ENCODE measurements at regions not wholly inside any gene's neighbourhood (a gene's known extent, or its start where the extent isn't known, plus 50 kb on each side); places are given as distances from the start of the nearest gene placed in this dataset.

DNA sequence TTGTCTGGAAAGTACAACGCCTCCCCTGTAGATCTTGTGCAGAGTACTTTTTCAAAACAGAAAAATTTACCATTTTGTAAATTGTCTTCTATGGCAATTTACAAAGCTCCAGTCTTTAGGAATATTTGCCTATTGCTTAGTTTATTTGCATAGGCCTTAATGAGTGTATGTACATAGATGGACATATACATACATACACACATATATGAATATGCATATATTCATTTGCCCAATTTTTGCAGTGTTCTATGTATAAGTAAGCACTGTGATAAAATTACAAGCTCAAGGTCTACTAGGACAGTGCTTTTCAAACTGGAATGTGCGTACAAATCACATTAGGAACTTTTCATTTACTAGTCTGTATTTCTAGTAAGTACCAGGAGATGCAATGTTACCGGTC lies 301.3 kb upstream of the SMARCA2 start:
- TF ChIP-seq, protein P1, sequence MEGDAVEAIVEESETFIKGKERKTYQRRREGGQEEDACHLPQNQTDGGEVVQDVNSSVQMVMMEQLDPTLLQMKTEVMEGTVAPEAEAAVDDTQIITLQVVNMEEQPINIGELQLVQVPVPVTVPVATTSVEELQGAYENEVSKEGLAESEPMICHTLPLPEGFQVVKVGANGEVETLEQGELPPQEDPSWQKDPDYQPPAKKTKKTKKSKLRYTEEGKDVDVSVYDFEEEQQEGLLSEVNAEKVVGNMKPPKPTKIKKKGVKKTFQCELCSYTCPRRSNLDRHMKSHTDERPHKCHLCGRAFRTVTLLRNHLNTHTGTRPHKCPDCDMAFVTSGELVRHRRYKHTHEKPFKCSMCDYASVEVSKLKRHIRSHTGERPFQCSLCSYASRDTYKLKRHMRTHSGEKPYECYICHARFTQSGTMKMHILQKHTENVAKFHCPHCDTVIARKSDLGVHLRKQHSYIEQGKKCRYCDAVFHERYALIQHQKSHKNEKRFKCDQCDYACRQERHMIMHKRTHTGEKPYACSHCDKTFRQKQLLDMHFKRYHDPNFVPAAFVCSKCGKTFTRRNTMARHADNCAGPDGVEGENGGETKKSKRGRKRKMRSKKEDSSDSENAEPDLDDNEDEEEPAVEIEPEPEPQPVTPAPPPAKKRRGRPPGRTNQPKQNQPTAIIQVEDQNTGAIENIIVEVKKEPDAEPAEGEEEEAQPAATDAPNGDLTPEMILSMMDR (IDR thresholded peaks at IDR 0.05; ENCODE audit: control extremely low read depth, extremely low read depth, low read depth, missing control alignments), result no peak

DNA sequence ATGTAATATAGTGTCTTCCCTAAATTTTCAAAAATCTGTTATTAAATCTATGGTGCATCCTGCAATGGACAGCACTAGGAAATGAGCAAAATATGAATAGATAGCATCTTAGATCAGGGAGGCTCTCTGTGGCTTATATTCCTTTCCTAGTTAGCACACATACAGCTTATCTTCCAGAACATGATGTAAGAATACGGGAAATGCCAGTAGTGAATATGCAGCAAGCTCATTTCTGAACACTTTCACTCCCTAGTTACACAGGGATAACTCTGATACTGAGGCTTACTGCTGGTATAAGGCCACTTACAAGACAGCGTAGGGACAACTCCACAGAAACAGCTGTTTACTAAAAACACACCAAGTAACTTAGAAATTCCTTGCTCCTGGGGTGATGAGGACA lies 297.3 kb upstream of the SMARCA2 start:
- POLR2A ChIA-PET, result no interaction called here
- TF ChIP-seq, protein P1 (IDR thresholded peaks at IDR 0.05; ENCODE audit: control extremely low read depth, extremely low read depth, low read depth, missing control alignments), result no peak
- CTCF ChIA-PET, result interaction anchor here (1.3 to 2.7 kb wide), 2 partner anchors 11 to 15 kb away, joined by 3 to 11 read pairs; no protein-coding TSS in a partner anchor
- no peak for DNase-seq (ENCODE audit: extremely low spot score)

More for the DNA sequence above, 301.3 kb upstream of the SMARCA2 start:
- DNase-seq (ENCODE audit: extremely low spot score), result no peak
- ChIA-PET POLR2A (no interaction called here), CTCF (no interaction called here)

DNA sequence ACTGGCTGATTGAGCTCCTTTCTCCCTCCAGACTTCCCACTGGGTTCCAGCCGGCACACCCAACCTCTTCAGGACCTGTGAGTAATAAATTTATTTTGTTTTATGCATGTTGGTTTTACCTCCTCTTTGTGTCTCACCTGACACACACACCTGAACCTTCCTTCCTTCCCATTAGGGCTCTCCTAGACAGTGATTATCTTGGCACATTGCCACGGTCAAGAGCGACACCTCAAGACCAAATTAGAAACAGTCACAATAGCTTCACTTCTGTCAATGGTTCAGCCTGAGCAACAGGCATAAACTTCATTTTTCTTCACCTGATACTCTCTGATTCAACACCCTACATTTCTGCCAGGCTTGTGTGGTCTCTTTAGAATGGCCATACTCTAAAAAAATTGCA lies 296.3 kb upstream of the SMARCA2 start:
- ChIA-PET POLR2A (no interaction called here), CTCF (interaction anchor here (1.0 to 2.7 kb wide), 3 partner anchors 11 to 39 kb away, joined by 3 to 11 read pairs (median 3); no protein-coding TSS in a partner anchor)
- DNase-seq (ENCODE audit: extremely low spot score), result no peak
- TF ChIP-seq, protein P1 (IDR thresholded peaks at IDR 0.05; ENCODE audit: control extremely low read depth, extremely low read depth, low read depth, missing control alignments), result no peak

DNA sequence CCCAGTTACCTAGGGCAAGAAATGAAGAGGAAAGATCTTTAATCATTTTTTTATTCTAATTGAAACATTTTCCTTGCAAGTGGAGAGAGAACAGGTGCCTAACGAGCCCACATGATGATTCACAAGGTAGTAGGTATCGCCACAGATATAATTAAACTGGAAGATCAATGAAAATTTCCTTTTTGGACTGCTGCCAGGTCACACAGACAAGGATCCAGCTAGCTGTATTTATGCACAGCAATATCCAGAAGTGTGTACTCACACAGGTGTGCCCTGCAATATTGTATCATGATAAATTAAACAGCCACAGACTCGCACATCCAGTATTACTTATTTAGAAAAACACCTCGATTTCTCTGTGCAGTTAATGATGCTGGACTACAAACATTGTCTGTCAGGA lies 294.0 kb upstream of the SMARCA2 start:
- ChIA-PET POLR2A (no interaction called here), CTCF (interaction anchor here (1.1 to 1.7 kb wide), 4 partner anchors 9 to 14 kb away, joined by 3 to 8 read pairs (median 4); no protein-coding TSS in a partner anchor)
- DNase-seq (ENCODE audit: extremely low spot score), result no peak
- TF ChIP-seq, protein P1 (IDR thresholded peaks at IDR 0.05; ENCODE audit: control extremely low read depth, extremely low read depth, low read depth, missing control alignments), result no peak

DNA sequence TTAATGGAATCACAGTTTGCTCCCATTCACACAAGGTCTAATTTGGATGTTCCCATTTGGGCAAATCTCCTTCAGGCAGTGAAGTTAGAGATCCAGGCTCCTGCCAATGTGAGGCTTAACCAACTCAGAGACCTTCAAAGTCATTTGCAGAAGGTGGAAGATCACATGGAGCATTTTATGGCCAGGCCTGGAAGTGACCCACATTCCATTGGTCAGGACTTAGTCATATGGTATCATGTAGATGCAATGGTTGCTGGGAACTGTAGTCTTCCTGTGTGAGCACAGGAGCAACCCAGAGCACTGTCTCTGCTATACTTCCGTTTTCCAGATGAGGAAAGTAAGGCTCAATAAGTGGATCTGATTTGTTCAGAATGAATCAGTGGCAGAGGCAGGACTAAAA lies 292.7 kb upstream of the SMARCA2 start:
- ChIA-PET CTCF (no interaction called here), POLR2A (no interaction called here)
- no peak for DNase-seq (ENCODE audit: extremely low spot score)
- TF ChIP-seq, protein P1 (IDR thresholded peaks at IDR 0.05; ENCODE audit: control extremely low read depth, extremely low read depth, low read depth, missing control alignments), result no peak

DNA sequence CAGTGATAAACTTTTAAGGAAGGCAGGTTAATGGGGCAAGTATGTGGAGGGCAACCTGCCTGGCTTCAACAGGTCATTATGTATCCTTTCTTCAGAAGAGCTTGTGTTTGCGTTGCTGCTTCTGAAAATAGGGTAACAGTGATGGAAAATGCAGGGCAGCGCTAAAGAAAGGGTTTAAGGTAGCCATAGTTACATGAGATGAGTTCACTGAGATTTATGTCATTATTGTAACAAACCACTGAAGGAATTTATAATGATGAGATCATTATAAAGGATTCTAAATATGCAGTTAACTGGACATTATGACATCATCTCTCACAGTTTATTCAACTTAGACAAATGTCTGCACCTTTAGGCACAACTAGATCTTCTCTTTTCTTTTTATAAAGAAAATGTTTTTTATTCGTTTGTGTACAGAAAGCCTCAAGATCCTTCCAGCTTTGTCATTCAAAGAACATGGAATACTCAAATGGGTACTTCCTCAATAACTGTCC lies 291.6 kb upstream of the SMARCA2 start:
- ChIA-PET CTCF (interaction anchor here (0.7 kb wide), 1 partner anchor 10 kb away, joined by 3 read pairs; no protein-coding TSS in a partner anchor), POLR2A (no interaction called here)
- TF ChIP-seq, protein P1 (IDR thresholded peaks at IDR 0.05; ENCODE audit: control extremely low read depth, extremely low read depth, low read depth, missing control alignments), result no peak
- no peak for DNase-seq (ENCODE audit: extremely low spot score)

Data from GM10248 (cell line).